ENCODE measurements at regions not wholly inside any gene's neighbourhood (a gene's known extent, or its start where the extent isn't known, plus 50 kb on each side); places are given as distances from the start of the nearest gene placed in this dataset.
A peak's percentile ranks its signal among the peaks of the same experiment; 100 is the strongest.

- Histone ChIP-seq H3K79me2 (no peaks in the 10 kb centered on the region), H3K4me1 (ENCODE audit: insufficient read depth) (peaks cover 39% of the 10 kb centered on the region), H3K27ac (peak overlapping the region; percentile 92), H4K20me1 (ENCODE audit: insufficient read depth, poor library complexity, severe bottlenecking) (no peaks in the 10 kb centered on the region), H3K27me3 (no peaks in the 10 kb centered on the region), H3K36me3 (replicated peaks; ENCODE audit: insufficient read depth, low read depth) (no peaks in the 10 kb centered on the region), H3K4me2 (no peak overlapping the region), H3K9me3 (ENCODE audit: low read depth) (no peaks in the 10 kb centered on the region), H3K9me2 (replicated peaks; ENCODE audit: insufficient read depth) (no peaks in the 10 kb centered on the region), H3K4me3 (no peak overlapping the region), H2AFZ (no peak overlapping the region)
- 72% methylated on average over 5 of the region's 5 CpGs for WGBS (ENCODE audit: low lambda C conversion rate, missing lambda C conversion rate)
- peak; percentile 56 for DNase-seq (ENCODE audit: low spot score)
- TF ChIP-seq EZH2phosphoT487 (IDR thresholded peaks at IDR 0.05; ENCODE audit: low read depth, severe bottlenecking, unreplicated experiment) (no peak), CTCF (IDR thresholded peaks at IDR 0.05; ENCODE audit: poor library complexity) (no peak), EZH2 (IDR thresholded peaks at IDR 0.05; ENCODE audit: borderline replicate concordance) (no peak)
Measured at GRCh38 chr2:43160778-43161177, 65.6 kb downstream of the ZFP36L2 start.

- no peak overlapping the region for H3K4me2 ChIP-seq
Measured at GRCh38 chr2:43159797-43160196, 66.6 kb downstream of the ZFP36L2 start.

GRCh38 chr2:43158259-43158880 is 68.0 kb downstream of the ZFP36L2 start:
- Histone ChIP-seq H3K9me2 (replicated peaks; ENCODE audit: insufficient read depth) (no peaks in the 10 kb centered on the region), H3K79me2 (no peaks in the 10 kb centered on the region), H3K9me3 (ENCODE audit: low read depth) (no peaks in the 10 kb centered on the region), H4K20me1 (ENCODE audit: insufficient read depth, poor library complexity, severe bottlenecking) (no peaks in the 10 kb centered on the region), H3K4me2 (no peak overlapping the region), H3K4me3 (no peak overlapping the region), H3K36me3 (replicated peaks; ENCODE audit: insufficient read depth, low read depth) (no peaks in the 10 kb centered on the region), H3K27ac (peak overlapping the region; percentile 92), H3K27me3 (no peaks in the 10 kb centered on the region), H3K4me1 (ENCODE audit: insufficient read depth) (peaks cover 28% of the 10 kb centered on the region), H2AFZ (peak overlapping the region; percentile 39)
- WGBS (ENCODE audit: low lambda C conversion rate, missing lambda C conversion rate) = 67% methylated on average over 11 of the region's 11 CpGs
- peak; percentile 72 for DNase-seq (ENCODE audit: low spot score)
- TF ChIP-seq EZH2 (IDR thresholded peaks at IDR 0.05; ENCODE audit: borderline replicate concordance) = no peak

More at GRCh38 chr2:43159797-43160196, 66.6 kb downstream of the ZFP36L2 start:
- Histone ChIP-seq H3K27me3 (no peaks in the 10 kb centered on the region), H4K20me1 (ENCODE audit: insufficient read depth, poor library complexity, severe bottlenecking) (no peaks in the 10 kb centered on the region), H3K79me2 (no peaks in the 10 kb centered on the region), H3K9me2 (replicated peaks; ENCODE audit: insufficient read depth) (no peaks in the 10 kb centered on the region), H3K27ac (peak overlapping the region; percentile 92), H3K4me1 (ENCODE audit: insufficient read depth) (peaks cover 39% of the 10 kb centered on the region), H3K36me3 (replicated peaks; ENCODE audit: insufficient read depth, low read depth) (no peaks in the 10 kb centered on the region), H3K4me3 (no peak overlapping the region), H3K9me3 (ENCODE audit: low read depth) (no peaks in the 10 kb centered on the region), H2AFZ (no peak overlapping the region)
- 94% methylated on average over 7 of the region's 7 CpGs for WGBS (ENCODE audit: low lambda C conversion rate, missing lambda C conversion rate)
- no peak for DNase-seq (ENCODE audit: low spot score)
- no peak for TF ChIP-seq EZH2phosphoT487 (IDR thresholded peaks at IDR 0.05; ENCODE audit: low read depth, severe bottlenecking, unreplicated experiment)
- TF ChIP-seq CTCF (IDR thresholded peaks at IDR 0.05; ENCODE audit: poor library complexity) = no peak
- no peak for TF ChIP-seq EZH2 (IDR thresholded peaks at IDR 0.05; ENCODE audit: borderline replicate concordance)

GRCh38 chr2:43157506-43158246 is 68.7 kb downstream of the ZFP36L2 start:
- H4K20me1 ChIP-seq (ENCODE audit: insufficient read depth, poor library complexity, severe bottlenecking) = no peaks in the 10 kb centered on the region
- TF ChIP-seq EZH2 (IDR thresholded peaks at IDR 0.05; ENCODE audit: borderline replicate concordance) (no peak), EZH2phosphoT487 (IDR thresholded peaks at IDR 0.05; ENCODE audit: low read depth, severe bottlenecking, unreplicated experiment) (no peak), CTCF (IDR thresholded peaks at IDR 0.05; ENCODE audit: poor library complexity) (no peak)
- H3K4me1 ChIP-seq (ENCODE audit: insufficient read depth) = peaks cover 32% of the 10 kb centered on the region
- no peaks in the 10 kb centered on the region for H3K27me3 ChIP-seq
- H3K36me3 ChIP-seq (replicated peaks; ENCODE audit: insufficient read depth, low read depth) = no peaks in the 10 kb centered on the region
- 93% methylated on average over 14 of the region's 14 CpGs for WGBS (ENCODE audit: low lambda C conversion rate, missing lambda C conversion rate)
- H3K4me3 ChIP-seq = no peak overlapping the region
- no peak overlapping the region for H2AFZ ChIP-seq
- DNase-seq (ENCODE audit: low spot score) = no peak
- peak overlapping the region; percentile 92 for H3K27ac ChIP-seq
- H3K79me2 ChIP-seq = no peaks in the 10 kb centered on the region
- no peaks in the 10 kb centered on the region for H3K9me2 ChIP-seq (replicated peaks; ENCODE audit: insufficient read depth)
- no peaks in the 10 kb centered on the region for H3K9me3 ChIP-seq (ENCODE audit: low read depth)
- no peak overlapping the region for H3K4me2 ChIP-seq
